ENCODE measurements at regions not wholly inside any gene's neighbourhood (a gene's known extent, or its start where the extent isn't known, plus 50 kb on each side); places are given as distances from the start of the nearest gene placed in this dataset.

GRCh38 chr1:106047210-106047609 is 1009.3 kb upstream of the PRMT6 start:
- TF ChIP-seq, protein P1, sequence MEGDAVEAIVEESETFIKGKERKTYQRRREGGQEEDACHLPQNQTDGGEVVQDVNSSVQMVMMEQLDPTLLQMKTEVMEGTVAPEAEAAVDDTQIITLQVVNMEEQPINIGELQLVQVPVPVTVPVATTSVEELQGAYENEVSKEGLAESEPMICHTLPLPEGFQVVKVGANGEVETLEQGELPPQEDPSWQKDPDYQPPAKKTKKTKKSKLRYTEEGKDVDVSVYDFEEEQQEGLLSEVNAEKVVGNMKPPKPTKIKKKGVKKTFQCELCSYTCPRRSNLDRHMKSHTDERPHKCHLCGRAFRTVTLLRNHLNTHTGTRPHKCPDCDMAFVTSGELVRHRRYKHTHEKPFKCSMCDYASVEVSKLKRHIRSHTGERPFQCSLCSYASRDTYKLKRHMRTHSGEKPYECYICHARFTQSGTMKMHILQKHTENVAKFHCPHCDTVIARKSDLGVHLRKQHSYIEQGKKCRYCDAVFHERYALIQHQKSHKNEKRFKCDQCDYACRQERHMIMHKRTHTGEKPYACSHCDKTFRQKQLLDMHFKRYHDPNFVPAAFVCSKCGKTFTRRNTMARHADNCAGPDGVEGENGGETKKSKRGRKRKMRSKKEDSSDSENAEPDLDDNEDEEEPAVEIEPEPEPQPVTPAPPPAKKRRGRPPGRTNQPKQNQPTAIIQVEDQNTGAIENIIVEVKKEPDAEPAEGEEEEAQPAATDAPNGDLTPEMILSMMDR (IDR thresholded peaks at IDR 0.05; ENCODE audit: borderline replicate concordance, extremely low read depth, low read length, poor library complexity, severe bottlenecking) = no peak
- no peak for TF ChIP-seq EZH2 (IDR thresholded peaks at IDR 0.05; ENCODE audit: borderline replicate concordance, low read depth, low read length, severe bottlenecking)
